ENCODE measurements at regions not wholly inside any gene's neighbourhood (a gene's known extent, or its start where the extent isn't known, plus 50 kb on each side); places are given as distances from the start of the nearest gene placed in this dataset.
"Not testable (repeated sequence)": the region's sequence is repeated elsewhere in the genome, so short reads cannot be mapped to it uniquely, and the experiment has no call there.

DNA sequence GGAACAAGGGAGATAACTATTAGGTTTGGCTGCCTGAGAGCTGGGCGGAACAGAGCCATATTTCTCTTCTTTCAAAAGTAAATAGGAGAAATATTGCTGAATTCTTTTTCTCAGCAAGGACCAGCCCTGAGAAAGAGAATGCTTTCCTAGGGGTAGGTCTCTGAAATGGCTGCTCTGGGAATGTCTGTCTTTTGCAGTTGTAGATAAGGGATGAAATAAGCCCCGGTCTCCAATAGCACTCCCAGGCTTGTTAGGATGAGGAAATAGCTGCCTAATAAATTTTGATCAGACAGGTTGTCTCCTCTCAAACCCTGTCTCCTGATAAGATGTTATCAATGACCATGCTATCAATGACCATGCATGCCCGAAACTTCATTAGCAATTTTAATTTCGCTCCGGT, 207.8 kb upstream of the KIT start:
- no peaks in the 10 kb centered on the region for H3K36me3 ChIP-seq (replicated peaks in 1 of 2; ENCODE audit: control insufficient read depth in 1 of 2, insufficient read depth in 2 of 2, low read length in 2 of 2)
- H2AFZ ChIP-seq (ENCODE audit: low read length): no peak overlapping the region
- no peaks in the 10 kb centered on the region for H3K79me2 ChIP-seq (ENCODE audit: insufficient read depth, low read length)
- peaks cover 8% of the 10 kb centered on the region; the same call in 1 of the 2 replicates for H3K9me3 ChIP-seq (ENCODE audit: low read length)
- intact Hi-C loops (cut with micrococcal nuclease; ENCODE audit: unreplicated experiment): no loop called here
- BruUV-seq (replicated peaks): no TSS peak
- WGBS (ENCODE audit: low lambda C conversion rate): 35% methylated on average over 5 of the region's 5 CpGs
- no peaks in the 10 kb centered on the region for H3K27me3 ChIP-seq (ENCODE audit: control insufficient read depth in 1 of 2, insufficient read depth in 2 of 2, low read length in 2 of 2)
- ChIA-PET POLR2A (no interaction called here), CTCF (ENCODE audit: low intra/inter-chr PET ratio, low total read pairs) (no interaction called here)
- no peak for FAIRE-seq
- no peak overlapping the region for H3K4me2 ChIP-seq (ENCODE audit: low read depth, low read length)
- no peak for ATAC-seq
- in situ Hi-C loops (cut with HindIII; ENCODE audit: extremely low pct_ligation_motif_present, low pct_unique_long_range_greater_than_20kb): no loop called here
- H3K27ac ChIP-seq (ENCODE audit: extremely low read length, insufficient read depth, low read length): no peak overlapping the region
- H3K4me3 ChIP-seq (replicated peaks in 1 of 3; ENCODE audit: insufficient read depth in 1 of 3, low read depth in 2 of 3, low read length in 3 of 3): no peak overlapping the region
- H3K4me1 ChIP-seq (ENCODE audit: insufficient read depth, low read length): no peaks in the 10 kb centered on the region
- TF ChIP-seq XRCC5 (optimal IDR thresholded peaks at IDR 0.05; ENCODE audit: low read length) (no peak), RAD21 (CRISPR knock-in tag; IDR thresholded peaks at IDR 0.05) (no peak), MEF2D (CRISPR knock-in tag; IDR thresholded peaks at IDR 0.05) (no peak), SMAD3 (CRISPR knock-in tag; IDR thresholded peaks at IDR 0.05) (no peak), ZNF740 (CRISPR knock-in tag; IDR thresholded peaks at IDR 0.05) (no peak), SRSF9 (IDR thresholded peaks at IDR 0.05; ENCODE audit: borderline replicate concordance, insufficient read depth, low read depth, low read length, poor library complexity, severe bottlenecking) (no peak), ZNF101 (CRISPR knock-in tag; IDR thresholded peaks at IDR 0.05; ENCODE audit: borderline replicate concordance, low read depth) (no peak), CHD2 (IDR thresholded peaks at IDR 0.05; ENCODE audit: low read depth, low read length) (no peak), EEA1 (CRISPR knock-in tag; IDR thresholded peaks at IDR 0.05; ENCODE audit: borderline replicate concordance) (no peak), SP2 (CRISPR knock-in tag; IDR thresholded peaks at IDR 0.05) (no peak)
- TF ChIP-seq, protein P1, sequence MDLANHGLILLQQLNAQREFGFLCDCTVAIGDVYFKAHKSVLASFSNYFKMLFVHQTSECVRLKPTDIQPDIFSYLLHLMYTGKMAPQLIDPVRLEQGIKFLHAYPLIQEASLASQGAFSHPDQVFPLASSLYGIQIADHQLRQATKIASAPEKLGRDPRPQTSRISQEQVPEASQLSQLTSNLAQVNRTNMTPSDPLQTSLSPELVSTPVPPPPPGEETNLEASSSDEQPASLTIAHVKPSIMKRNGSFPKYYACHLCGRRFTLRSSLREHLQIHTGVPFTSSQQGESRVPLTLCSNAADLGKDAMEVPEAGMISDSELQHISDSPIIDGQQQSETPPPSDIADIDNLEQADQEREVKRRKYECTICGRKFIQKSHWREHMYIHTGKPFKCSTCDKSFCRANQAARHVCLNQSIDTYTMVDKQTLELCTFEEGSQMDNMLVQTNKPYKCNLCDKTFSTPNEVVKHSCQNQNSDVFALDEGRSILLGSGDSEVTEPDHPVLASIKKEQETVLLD (CRISPR knock-in tag; IDR thresholded peaks at IDR 0.05; ENCODE audit: low read depth): no peak
- no peak overlapping the region for H3K9ac ChIP-seq (ENCODE audit: insufficient read depth, low read depth, low read length)
- H4K20me1 ChIP-seq (ENCODE audit: insufficient read depth, low read length): no peaks in the 10 kb centered on the region
- no peak for DNase-seq (ENCODE audit: low spot score)

DNA sequence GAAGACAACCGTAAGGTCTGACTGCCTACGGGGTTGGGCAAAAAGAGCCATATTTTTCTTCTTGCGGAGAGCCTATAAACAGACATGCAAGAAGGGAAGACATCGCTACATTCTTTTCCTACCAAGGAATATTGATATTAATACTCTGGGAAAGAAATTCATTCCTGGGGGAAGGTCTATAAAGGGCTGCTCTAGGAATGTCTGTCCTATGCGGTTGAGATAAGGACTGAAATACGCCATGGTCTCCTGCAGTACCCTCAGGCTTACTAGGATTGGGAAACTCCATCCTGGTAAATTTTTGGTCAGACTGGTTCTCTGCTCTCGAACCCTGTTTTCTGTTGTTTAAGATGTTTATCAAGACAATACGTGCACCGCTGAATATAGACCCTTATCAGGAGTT, 190.8 kb upstream of the KIT start:
- H3K4me2 ChIP-seq (ENCODE audit: low read depth, low read length); DNase-seq (ENCODE audit: low spot score); H3K9ac ChIP-seq (ENCODE audit: insufficient read depth, low read depth, low read length); H3K4me3 ChIP-seq (replicated peaks in 1 of 3; ENCODE audit: insufficient read depth in 1 of 3, low read depth in 2 of 3, low read length in 3 of 3); in situ Hi-C loops (cut with HindIII; ENCODE audit: extremely low pct_ligation_motif_present, low pct_unique_long_range_greater_than_20kb); H4K20me1 ChIP-seq (ENCODE audit: insufficient read depth, low read length); H2AFZ ChIP-seq (ENCODE audit: low read length); H3K9me3 ChIP-seq (ENCODE audit: low read length); CTCF ChIA-PET (ENCODE audit: low intra/inter-chr PET ratio, low total read pairs); ATAC-seq; H3K36me3 ChIP-seq (replicated peaks in 1 of 2; ENCODE audit: control insufficient read depth in 1 of 2, insufficient read depth in 2 of 2, low read length in 2 of 2); intact Hi-C loops (cut with micrococcal nuclease; ENCODE audit: unreplicated experiment); BruUV-seq (replicated peaks); H3K27me3 ChIP-seq (ENCODE audit: control insufficient read depth in 1 of 2, insufficient read depth in 2 of 2, low read length in 2 of 2); H3K79me2 ChIP-seq (ENCODE audit: insufficient read depth, low read length); POLR2A ChIA-PET; H3K4me1 ChIP-seq (ENCODE audit: insufficient read depth, low read length); FAIRE-seq; H3K27ac ChIP-seq (ENCODE audit: extremely low read length, insufficient read depth, low read length): not testable (repeated sequence)
- WGBS (ENCODE audit: low lambda C conversion rate): 37% methylated on average over 9 of the region's 9 CpGs
